AG10803 (cell line): ENCODE measurements at regions not wholly inside any gene's neighbourhood (a gene's known extent, or its start where the extent isn't known, plus 50 kb on each side); places are given as distances from the start of the nearest gene placed in this dataset.
"Not testable (repeated sequence)": the region's sequence is repeated elsewhere in the genome, so short reads cannot be mapped to it uniquely, and the experiment has no call there.

Source experiments
- DNase-seq: peaks from one replicate; pipeline ENCODE4 v3.0.0; 2010; ENCODE audit warnings: low read depth
- H3K4me3 ChIP-seq: 2 replicates; pipeline ENCODE4 v1.5.1; 2011; ENCODE audit warnings: mild to moderate bottlenecking, low read length, control low read depth
- CTCF ChIP-seq: conservative IDR thresholded peaks from 2 replicates; pipeline ENCODE4 v1.5.1; 2011; ENCODE audit warnings: mild to moderate bottlenecking, low read length, control low read depth, inconsistent platforms

GRCh38 chr7:106561151-106561550, 99.8 kb downstream of the CCDC71L start:
- no peak for TF ChIP-seq CTCF
- no peak overlapping the region for H3K4me3 ChIP-seq
- no peak for DNase-seq

DNA sequence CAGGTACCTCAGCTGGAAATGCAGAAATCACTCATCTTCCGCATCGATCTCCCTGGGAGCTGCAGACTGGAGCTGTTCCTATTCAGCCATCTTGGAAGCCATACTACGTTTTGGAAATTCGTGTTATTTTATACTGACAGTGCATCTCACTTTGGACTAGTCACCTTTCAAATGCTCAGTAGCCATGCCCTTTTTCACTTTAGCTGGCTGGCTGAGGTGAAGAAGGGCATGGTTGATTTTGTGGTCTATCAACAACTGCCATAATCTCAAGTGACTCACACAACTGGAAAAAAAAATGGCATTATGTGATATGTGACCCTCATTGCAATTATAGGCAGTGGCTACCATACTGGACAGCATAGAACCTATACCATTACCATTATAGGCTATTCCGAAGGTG, 100.5 kb downstream of the CCDC71L start:
- no peak for DNase-seq
- TF ChIP-seq CTCF = no peak
- no peak overlapping the region for H3K4me3 ChIP-seq

DNA sequence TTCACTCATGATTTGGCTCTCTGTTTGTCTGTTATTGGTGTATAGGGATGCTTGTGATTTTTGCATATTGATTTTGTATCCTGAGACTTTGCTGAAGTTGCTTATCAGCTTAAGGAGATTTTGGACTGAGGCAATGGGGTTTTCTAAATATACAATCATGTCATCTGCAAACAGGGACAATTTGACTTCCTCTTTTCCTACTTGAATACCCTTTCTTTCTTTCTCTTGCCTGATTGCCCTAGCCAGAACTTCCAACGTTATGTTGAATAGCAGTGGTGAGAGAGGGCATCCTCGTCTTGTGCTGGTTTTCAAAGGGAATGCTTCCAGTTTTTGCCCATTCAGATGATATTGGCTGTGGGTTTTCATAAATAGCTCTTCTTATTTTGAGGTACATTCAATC, 104.7 kb downstream of the CCDC71L start:
- not testable (repeated sequence) for H3K4me3 ChIP-seq, DNase-seq

GRCh38 chr7:106554623-106555022, 106.3 kb downstream of the CCDC71L start:
- not testable (repeated sequence) for H3K4me3 ChIP-seq, DNase-seq

DNA sequence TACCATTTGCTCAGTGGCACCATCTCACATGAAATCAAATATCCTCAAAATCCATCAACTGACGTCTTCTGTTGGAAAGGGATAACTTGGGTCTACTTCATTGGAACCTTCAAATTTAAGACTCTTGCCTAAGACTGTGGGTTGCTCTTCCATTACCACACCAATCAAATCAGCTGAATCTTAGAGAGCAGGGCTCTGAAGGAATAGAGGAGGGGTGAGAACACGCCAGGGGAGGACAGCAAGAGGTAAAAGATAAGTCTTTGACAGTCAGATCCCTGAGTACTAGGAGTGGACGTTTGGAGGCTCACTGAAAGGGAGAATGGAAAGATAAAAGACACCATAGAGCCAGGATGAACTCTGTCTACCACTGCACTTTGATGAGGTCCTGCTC, 107.5 kb downstream of the CCDC71L start:
- H3K4me3 ChIP-seq = no peak overlapping the region
- no peak for DNase-seq
- TF ChIP-seq CTCF = no peak

DNA sequence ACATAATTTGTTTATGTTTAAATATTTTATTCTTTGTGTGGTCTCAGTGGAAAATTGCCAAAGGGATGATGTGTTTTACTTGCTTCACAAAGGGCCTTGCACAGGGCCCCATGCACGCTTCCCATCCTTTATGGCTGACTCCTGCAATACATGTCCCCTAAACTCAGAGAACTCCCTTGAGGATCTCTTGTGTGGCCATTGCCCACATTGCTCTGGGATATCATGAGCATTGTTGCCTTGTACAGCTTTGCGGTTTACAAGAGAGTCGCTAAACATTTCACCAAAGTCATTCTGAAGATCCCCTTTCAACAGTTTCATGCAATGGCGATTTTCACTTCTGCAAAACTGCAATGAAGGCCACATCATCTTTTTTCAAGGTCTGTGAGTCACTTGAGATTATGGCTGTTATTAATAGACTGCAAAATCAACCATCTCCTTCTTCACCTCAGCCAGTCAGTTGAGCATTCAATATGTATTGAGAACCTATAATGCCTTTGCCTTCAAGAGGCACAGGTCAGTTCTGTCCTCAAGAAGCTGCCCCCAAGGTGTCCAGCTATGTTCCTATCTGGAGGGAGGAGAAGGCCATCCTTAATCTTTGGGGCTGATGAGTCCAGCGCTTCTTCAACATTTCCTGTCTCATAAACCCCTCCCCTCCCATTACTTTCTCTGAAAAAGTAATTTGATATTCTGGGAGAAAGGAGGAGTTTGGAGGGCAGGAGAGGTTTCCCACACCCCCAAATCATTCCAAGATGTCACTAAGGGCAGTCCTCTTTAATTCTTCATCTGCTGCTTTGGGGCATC, 108.1 kb downstream of the CCDC71L start:
- no peak for DNase-seq
- TF ChIP-seq CTCF = no peak
- no peak overlapping the region for H3K4me3 ChIP-seq

DNA sequence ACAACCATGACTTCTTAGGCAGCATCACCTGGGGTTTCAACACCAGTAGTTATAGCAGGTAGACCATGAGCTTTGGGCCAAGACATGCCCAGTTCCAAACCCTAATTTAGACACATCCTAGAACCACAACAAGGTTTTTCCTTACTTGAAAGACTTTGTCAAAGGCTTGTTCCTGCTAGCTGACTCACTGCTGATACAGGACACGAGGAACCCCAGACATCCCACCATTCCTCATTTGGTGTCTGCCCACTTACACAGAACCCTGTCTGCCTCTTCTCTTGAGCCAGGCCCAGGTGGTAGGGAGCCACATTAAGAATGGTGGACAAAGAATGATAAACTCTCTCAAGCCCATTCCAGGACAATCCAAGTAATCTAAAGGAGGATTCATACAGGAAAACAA, 109.0 kb downstream of the CCDC71L start:
- no peak for DNase-seq
- TF ChIP-seq CTCF = no peak
- no peak overlapping the region for H3K4me3 ChIP-seq

DNA sequence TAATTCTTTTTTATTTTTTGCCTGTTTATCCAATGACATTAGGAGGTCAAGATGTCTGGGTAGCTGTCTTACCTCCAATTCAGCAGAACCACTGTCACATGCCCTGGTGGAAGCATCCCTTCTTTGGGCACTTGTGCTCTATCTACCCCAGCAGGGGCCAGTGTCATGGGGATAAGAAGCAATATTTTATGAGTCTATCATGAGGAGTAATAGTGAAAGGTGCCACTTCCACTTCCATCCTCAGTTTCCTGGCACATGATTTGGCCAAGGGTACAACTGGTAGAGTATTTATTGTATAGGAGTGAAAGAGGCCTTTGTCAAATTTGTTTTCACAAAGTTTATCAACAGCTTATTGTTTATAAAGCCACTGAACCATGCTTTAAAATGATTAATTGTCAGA, 112.5 kb downstream of the CCDC71L start:
- DNase-seq = no peak
- H3K4me3 ChIP-seq = no peak overlapping the region
- no peak for TF ChIP-seq CTCF
